H1 (cell line): ENCODE measurements at regions not wholly inside any gene's neighbourhood (a gene's known extent, or its start where the extent isn't known, plus 50 kb on each side); places are given as distances from the start of the nearest gene placed in this dataset.

Experiments
- CBX8 ChIP-seq: fragments of 300-800, 300-1000 bp; sonication (generic); IDR thresholded peaks from 2 replicates; pipeline ENCODE4 v1.7.1; 2016; ENCODE audit warnings: low read depth, low read length, borderline replicate concordance
- MAFK ChIP-seq: IDR thresholded peaks from 2 replicates; pipeline ENCODE4 v1.6.1; 2012; ENCODE audit warnings: low read depth, mild to moderate bottlenecking, improper control_type of control experiment, low read length
- SIX5 ChIP-seq: IDR thresholded peaks from 2 replicates; pipeline ENCODE4 v1.6.1; 2011; ENCODE audit warnings: mild to moderate bottlenecking, low read depth, low read length
- TCF12 ChIP-seq: IDR thresholded peaks from 2 replicates; pipeline ENCODE4 v1.6.1; 2011; ENCODE audit warnings: low read depth, mild to moderate bottlenecking, low read length
- USF2 ChIP-seq: IDR thresholded peaks from 2 replicates; pipeline ENCODE4 v1.6.1; 2011; ENCODE audit warnings: low read length, improper control_type of control experiment
- YY1 ChIP-seq: IDR thresholded peaks from 2 replicates; pipeline ENCODE4 v1.6.1; 2011; ENCODE audit warnings: low read depth, mild to moderate bottlenecking, low read length

- TF ChIP-seq USF2 (no peak), TCF12 (no peak), YY1 (no peak), CBX8 (no peak), MAFK (no peak), SIX5 (no peak)
Measured at GRCh38 chr2:82275599-82275998, 1971.0 kb upstream of the LRRTM1 start (continued).
